ENCODE measurements at regions not wholly inside any gene's neighbourhood (a gene's known extent, or its start where the extent isn't known, plus 50 kb on each side); places are given as distances from the start of the nearest gene placed in this dataset.
A peak's percentile ranks its signal among the peaks of the same experiment; 100 is the strongest.

GRCh38 chr5:82806513-82806912, 270.7 kb downstream of the TMEM167A start:
- no peak for DNase-seq (ENCODE audit: low spot score)

GRCh38 chr5:82804155-82804690, 273.0 kb downstream of the TMEM167A start:
- DNase-seq (ENCODE audit: low spot score): no peak

DNA sequence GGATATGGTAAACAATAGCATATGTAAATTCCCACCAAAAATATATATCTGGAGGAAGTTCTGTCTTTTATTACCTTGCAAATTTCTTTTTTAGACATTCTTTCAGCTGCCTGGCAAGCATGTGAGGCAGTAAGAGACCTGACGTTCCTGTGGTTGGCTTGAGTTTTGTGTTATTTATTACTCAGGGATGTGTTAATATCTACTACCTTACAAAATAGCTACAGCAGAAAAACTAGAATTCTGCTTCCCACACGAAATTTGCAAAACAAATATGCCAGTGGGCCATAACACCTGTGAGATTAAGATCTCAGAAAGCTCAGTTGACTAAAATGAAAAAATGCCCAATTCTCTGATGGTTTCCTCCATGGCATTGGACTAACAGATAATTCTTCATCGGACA, 274.2 kb downstream of the TMEM167A start:
- no peak for DNase-seq (ENCODE audit: low spot score)

- no peak for DNase-seq (ENCODE audit: low spot score)
Measured at GRCh38 chr5:82800826-82801225, 276.4 kb downstream of the TMEM167A start.

- no peak for DNase-seq (ENCODE audit: low spot score)
Measured at GRCh38 chr5:82799361-82800077, 277.7 kb downstream of the TMEM167A start.

GRCh38 chr5:82798676-82799075, 278.5 kb downstream of the TMEM167A start:
- no peak for DNase-seq (ENCODE audit: low spot score)

DNA sequence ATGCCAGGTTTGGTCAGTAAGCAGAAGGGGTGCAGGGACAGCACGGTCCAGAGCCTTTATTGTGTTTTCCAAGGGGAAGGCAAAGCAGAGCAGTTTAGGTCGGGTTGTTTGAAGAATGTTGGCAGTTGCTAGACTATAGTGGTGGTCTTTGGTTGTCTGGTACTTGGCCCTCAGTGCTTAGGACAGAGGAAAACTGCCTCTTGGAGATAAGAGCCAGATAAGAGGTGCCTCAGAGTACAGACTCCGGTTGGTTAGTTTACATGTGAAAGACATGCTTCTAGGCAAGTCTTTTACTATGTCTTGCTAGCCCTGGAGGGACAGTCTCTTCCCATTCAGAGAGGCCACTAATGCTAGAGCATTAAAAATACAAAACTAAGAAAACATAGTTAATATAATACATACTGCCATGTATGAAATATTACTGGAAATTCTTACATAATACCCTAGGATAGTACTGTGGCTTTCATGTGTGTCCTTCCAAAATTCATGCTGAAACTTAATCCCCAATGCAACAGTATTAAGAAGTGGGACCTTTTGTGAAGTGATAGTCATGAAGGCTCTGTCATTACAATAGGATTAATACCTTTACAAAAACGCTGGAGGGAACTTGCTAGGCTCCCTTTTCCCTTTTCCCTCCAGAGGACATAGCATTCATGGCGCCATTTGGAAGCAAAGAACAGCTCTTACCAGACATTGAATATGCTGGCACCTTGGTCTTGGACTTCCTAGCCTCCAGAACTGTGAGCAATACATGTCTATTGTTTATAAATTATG, 280.4 kb downstream of the TMEM167A start:
- DNase-seq (ENCODE audit: low spot score): no peak

GRCh38 chr5:82794876-82795275, 282.3 kb downstream of the TMEM167A start:
- no peak for DNase-seq (ENCODE audit: low spot score)

GRCh38 chr5:82793808-82794419, 283.3 kb downstream of the TMEM167A start:
- no peak for DNase-seq (ENCODE audit: low spot score)

DNA sequence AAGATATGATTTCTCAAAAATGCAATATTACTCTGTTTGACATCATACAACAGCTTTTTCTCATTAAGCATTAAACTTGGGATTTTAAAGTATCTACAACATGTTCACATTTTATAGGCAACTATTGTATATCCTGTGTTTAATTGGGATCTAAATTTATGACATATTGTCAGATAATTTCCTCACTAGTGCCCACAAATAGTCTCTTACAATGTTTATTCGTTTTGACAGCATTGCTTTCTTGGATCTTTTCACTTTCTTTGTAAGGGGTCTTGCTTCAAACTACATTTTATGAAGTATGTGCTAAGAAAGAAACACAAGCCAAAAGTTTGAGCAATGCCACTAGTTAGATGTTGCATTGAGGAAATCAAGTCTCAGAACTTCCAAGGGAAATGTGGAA, 285.1 kb downstream of the TMEM167A start:
- DNase-seq (ENCODE audit: low spot score): no peak

GRCh38 chr5:82789095-82789494, 288.1 kb downstream of the TMEM167A start:
- no peak for DNase-seq (ENCODE audit: low spot score)

- DNase-seq (ENCODE audit: low spot score): no peak
Measured at GRCh38 chr5:82786748-82787147, 290.4 kb downstream of the TMEM167A start.

DNA sequence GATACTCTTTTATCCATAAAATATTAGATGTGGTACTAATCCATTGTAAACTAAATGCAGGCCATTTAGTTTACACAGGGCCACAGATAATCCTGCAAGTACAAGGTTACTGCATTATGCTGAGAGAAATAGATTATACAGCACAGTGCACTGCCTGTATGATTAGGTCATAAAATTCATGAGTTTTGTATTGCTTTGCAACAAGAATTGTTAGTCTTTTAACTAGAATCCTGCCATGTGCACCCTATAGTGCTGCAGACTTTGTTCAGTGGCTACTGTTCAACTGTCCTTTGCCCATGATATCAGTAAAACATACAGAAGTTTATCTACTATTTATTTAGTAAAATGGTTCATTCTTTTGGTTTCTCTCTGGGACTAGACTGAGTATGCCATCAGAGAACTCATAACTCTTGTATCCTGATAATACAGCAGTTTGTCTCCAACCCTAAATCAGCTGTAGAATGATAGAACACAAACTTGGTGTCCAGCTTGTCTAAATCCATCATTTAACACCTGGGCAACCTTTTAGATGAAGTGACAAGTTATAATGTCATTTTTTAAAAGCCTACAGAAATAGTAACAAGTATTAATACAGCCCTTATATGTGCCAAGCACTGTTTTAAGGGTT, 291.2 kb downstream of the TMEM167A start:
- DNase-seq (ENCODE audit: low spot score): no peak

GRCh38 chr5:82785456-82785855, 291.7 kb downstream of the TMEM167A start:
- no peak for DNase-seq (ENCODE audit: low spot score)

GRCh38 chr5:82784521-82784920, 292.7 kb downstream of the TMEM167A start:
- no peak for DNase-seq (ENCODE audit: low spot score)

DNA sequence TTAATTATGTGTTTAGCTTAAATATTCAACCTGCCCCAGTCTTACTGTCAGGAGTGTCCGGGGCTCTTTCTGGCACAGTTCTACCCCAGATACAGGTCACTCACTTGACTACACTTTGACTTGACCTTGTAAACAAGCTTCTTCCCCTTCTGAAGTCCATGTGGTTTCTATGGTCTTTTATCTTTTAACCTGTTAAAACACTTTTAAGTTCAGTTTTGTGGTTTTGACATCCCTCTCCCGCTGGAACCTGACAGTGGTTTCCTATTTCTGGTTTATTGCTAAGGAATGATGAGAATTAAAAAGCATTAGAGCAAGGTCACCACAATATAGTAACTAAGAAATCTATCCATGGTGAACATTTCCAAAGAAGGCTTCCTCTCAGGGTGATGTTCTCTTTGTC, 300.1 kb downstream of the TMEM167A start:
- no peak for DNase-seq (ENCODE audit: low spot score)

- no peak for DNase-seq (ENCODE audit: low spot score)
Measured at GRCh38 chr5:82772281-82772680, 304.9 kb downstream of the TMEM167A start.

- no peak for DNase-seq (ENCODE audit: low spot score)
Measured at GRCh38 chr5:82766206-82766605, 311.0 kb downstream of the TMEM167A start.

GRCh38 chr5:82765765-82766164, 311.4 kb downstream of the TMEM167A start:
- peak; percentile 8 for DNase-seq (ENCODE audit: low spot score)

GRCh38 chr5:82760856-82761255, 316.3 kb downstream of the TMEM167A start:
- no peak for DNase-seq (ENCODE audit: low spot score)

- DNase-seq (ENCODE audit: low spot score): no peak
Measured at GRCh38 chr5:82758881-82759280, 318.3 kb downstream of the TMEM167A start.

DNA sequence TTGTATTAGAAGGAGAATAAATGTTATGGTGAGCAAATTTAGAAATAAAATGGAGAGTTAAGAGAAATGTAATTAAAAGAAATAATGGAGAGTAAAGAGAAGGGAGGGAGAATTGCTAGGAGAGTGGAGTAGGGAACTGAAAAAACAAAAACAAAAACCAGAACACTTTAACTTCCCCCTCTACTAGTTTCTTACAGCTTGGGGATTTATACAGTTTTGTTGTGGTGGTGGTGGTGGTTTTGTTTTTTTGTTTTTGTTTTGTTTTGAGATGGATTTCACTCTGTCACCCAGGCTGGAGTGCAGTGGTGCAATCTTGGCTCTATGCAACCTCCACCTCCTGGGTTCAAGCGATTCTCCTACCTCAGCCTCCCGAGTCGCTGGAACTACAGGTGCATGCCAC, 322.4 kb downstream of the TMEM167A start:
- no peak for DNase-seq (ENCODE audit: low spot score)

Measured in HuH-7.5 (cell line).